Endothelial cell (in vitro differentiated cells): ENCODE measurements at regions not wholly inside any gene's neighbourhood (a gene's known extent, or its start where the extent isn't known, plus 50 kb on each side); places are given as distances from the start of the nearest gene placed in this dataset.

ENCODE experiments used
- DNase-seq: peaks from one replicate; pipeline ENCODE4 v3.0.0; 2021; ENCODE audit warnings: low spot score
- H3K27ac Mint-ChIP-seq: one replicate; pipeline ENCODE4 v1.8.0; 2021; ENCODE audit warnings: mixed read lengths, inconsistent platforms; ENCODE audit not compliant: unreplicated experiment
- H3K27me3 Mint-ChIP-seq: one replicate; pipeline ENCODE4 v1.8.0; 2021; ENCODE audit warnings: mild to moderate bottlenecking, moderate library complexity, mixed read lengths, inconsistent platforms; ENCODE audit not compliant: unreplicated experiment
- H3K36me3 Mint-ChIP-seq: one replicate; pipeline ENCODE4 v1.8.0; 2021; ENCODE audit warnings: mild to moderate bottlenecking, low read depth, mixed read lengths, inconsistent platforms; ENCODE audit not compliant: unreplicated experiment
- H3K4me1 Mint-ChIP-seq: one replicate; pipeline ENCODE4 v1.8.0; 2021; ENCODE audit warnings: mild to moderate bottlenecking, mixed read lengths, inconsistent platforms; ENCODE audit not compliant: unreplicated experiment
- H3K4me3 Mint-ChIP-seq: one replicate; pipeline ENCODE4 v1.8.0; 2021; ENCODE audit warnings: mild to moderate bottlenecking, mixed read lengths, inconsistent platforms; ENCODE audit not compliant: unreplicated experiment
- H3K9me3 Mint-ChIP-seq: one replicate; pipeline ENCODE4 v1.8.0; 2021; ENCODE audit warnings: mixed read lengths, inconsistent platforms; ENCODE audit not compliant: unreplicated experiment
- CTCF ChIP-seq: fragments of 200-600 bp; sonication (generic); IDR thresholded peaks from one replicate; pipeline ENCODE4 v1.5.0; 2021; ENCODE audit warnings: antibody characterized with exemption; ENCODE audit not compliant: unreplicated experiment

- Mint-ChIP-seq H3K4me3 (no peak overlapping the region), H3K4me1 (peaks cover 6% of the 10 kb centered on the region), H3K27ac (no peak overlapping the region), H3K9me3 (no peaks in the 10 kb centered on the region), H3K27me3 (peaks cover 5% of the 10 kb centered on the region), H3K36me3 (no peaks in the 10 kb centered on the region)
- TF ChIP-seq CTCF, result no peak
- DNase-seq, result no peak
Measured at GRCh38 chr6:10266061-10266460, 148.8 kb downstream of the TFAP2A start.

DNA sequence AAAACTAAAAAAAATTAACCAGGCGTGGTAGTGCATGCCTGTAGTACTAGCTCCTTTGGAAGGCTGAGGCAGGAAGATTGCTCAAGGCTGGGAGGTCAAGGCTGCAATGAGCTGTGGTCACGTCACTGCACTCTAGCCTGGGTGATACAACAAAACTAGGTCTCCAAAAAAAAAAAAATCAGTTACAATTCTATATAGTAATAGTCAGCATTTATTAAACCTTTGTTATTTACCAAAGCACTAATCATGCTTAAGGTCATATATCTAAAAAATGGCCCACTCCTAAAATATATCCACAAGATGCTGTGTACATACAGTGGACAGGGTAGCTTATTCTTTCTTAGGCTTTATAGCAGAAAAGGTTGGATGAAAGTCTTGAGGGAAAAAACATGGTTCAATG lies 152.4 kb downstream of the TFAP2A start:
- Mint-ChIP-seq H3K4me1 (no peaks in the 10 kb centered on the region), H3K36me3 (no peaks in the 10 kb centered on the region), H3K27me3 (peaks cover 4% of the 10 kb centered on the region), H3K4me3 (no peak overlapping the region), H3K9me3 (no peaks in the 10 kb centered on the region), H3K27ac (no peak overlapping the region)
- TF ChIP-seq CTCF, result no peak
- no peak for DNase-seq

DNA sequence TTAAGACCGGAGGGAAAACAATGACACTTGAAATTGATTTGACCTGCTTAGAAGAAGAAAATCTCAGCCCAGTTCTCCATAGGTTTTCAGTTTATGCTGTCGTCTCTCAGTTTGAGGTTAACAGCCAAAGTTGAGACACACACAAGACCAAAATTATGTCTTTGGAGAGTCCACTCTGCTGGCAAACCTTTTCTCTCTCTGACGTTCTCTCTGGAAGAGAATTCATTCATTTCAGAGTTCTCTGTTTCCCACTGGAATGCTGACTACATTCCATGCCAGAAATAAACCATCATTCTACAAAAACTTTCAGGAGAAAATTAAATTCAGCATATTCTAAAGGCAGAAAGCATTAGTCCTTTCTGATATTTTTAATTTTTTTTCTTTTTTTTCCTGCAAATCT lies 155.2 kb downstream of the TFAP2A start:
- H3K27ac Mint-ChIP-seq, result no peak overlapping the region
- no peaks in the 10 kb centered on the region for H3K36me3 Mint-ChIP-seq
- H3K9me3 Mint-ChIP-seq, result no peaks in the 10 kb centered on the region
- H3K27me3 Mint-ChIP-seq, result no peaks in the 10 kb centered on the region
- H3K4me3 Mint-ChIP-seq, result no peak overlapping the region
- no peak for TF ChIP-seq CTCF
- no peaks in the 10 kb centered on the region for H3K4me1 Mint-ChIP-seq
- DNase-seq, result no peak

DNA sequence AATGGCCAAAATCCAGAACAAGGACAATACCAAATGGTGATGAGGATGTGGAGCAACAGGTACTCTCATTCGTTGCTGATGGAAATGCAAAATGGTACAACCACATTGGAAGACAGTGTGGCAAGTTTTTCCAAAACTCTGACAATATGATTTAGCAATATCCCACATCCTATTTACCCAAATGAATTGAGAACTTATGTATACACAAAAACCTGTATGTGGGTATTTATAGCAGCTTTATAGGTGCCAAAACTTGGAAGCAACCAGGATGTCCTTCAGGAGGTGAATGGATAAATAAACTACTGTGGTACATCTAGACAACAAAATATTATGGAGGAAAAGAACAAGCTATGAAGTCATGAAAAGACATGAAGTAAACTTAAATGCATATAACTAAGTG lies 156.5 kb downstream of the TFAP2A start:
- no peak for DNase-seq
- Mint-ChIP-seq H3K27ac (no peak overlapping the region), H3K9me3 (no peaks in the 10 kb centered on the region), H3K4me3 (no peak overlapping the region), H3K36me3 (no peaks in the 10 kb centered on the region), H3K4me1 (no peaks in the 10 kb centered on the region), H3K27me3 (no peaks in the 10 kb centered on the region)
- TF ChIP-seq CTCF, result no peak

GRCh38 chr6:10256113-10256690 lies 158.7 kb downstream of the TFAP2A start:
- TF ChIP-seq CTCF, result peak; percentile 93
- no peaks in the 10 kb centered on the region for H3K9me3 Mint-ChIP-seq
- no peak overlapping the region for H3K27ac Mint-ChIP-seq
- no peaks in the 10 kb centered on the region for H3K36me3 Mint-ChIP-seq
- H3K4me1 Mint-ChIP-seq, result no peaks in the 10 kb centered on the region
- no peak overlapping the region for H3K4me3 Mint-ChIP-seq
- no peak for DNase-seq
- no peaks in the 10 kb centered on the region for H3K27me3 Mint-ChIP-seq
